ENCODE measurements at regions not wholly inside any gene's neighbourhood (a gene's known extent, or its start where the extent isn't known, plus 50 kb on each side); places are given as distances from the start of the nearest gene placed in this dataset.
"Not testable (repeated sequence)": the region's sequence is repeated elsewhere in the genome, so short reads cannot be mapped to it uniquely, and the experiment has no call there.

DNA sequence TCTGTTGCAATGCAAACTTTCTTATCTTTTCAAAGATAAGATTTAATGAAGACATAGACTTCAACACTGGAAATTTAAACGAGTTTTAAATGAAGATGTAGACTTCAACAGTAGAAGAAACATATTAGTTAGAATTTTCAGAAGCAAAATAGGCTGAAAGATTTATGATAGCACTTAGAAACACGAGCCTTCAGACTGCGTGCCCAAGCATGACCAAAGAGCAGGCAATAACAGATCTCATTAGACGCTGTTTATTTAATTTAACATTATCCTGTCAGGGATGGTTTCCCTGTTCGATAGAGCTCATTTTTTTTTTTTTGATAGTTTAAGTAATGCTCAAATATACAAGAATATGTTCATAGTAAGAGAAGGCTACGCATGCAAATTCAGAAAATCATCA lies 604.7 kb upstream of the SOX9 start:
- no peak for DNase-seq

DNA sequence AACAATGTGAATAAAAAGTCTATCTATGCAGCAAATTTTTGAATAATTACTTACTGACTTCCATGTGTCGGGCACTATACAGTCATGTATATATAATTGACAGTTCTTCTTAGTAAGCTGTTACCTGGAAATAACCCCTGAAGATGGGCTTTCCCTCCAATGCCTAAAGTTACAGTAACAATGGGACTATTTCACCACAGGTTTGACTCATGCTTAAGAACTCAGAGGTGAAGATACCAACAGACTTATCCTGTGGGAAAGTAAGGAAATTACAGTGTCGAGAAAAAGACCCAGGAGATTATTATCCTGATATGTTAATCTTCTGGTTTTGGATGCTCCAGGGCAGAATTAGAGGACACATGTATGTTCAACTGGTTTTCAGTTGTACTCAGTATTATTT lies 601.5 kb upstream of the SOX9 start:
- DNase-seq: no peak

DNA sequence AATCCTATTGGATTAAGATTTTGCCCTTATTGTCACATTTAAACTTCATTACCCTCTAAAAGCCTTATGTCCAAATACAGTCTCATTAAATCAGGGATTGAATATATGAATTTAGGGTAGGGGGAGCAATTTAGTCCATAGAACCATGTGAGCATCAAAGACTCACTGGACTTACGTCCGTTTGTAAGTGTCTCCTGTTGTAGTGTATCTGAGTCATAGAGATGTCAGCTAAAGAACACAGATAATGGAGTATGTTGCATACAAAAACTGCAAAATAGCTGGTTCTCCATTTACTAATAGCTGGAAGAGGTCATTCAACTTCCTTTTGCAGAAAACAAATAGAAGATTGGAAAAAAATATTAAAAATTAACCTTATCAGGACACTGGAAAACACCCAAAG lies 599.1 kb upstream of the SOX9 start:
- DNase-seq: no peak

- DNase-seq: no peak
Measured at GRCh38 chr17:71522383-71522782, 598.4 kb upstream of the SOX9 start.

DNA sequence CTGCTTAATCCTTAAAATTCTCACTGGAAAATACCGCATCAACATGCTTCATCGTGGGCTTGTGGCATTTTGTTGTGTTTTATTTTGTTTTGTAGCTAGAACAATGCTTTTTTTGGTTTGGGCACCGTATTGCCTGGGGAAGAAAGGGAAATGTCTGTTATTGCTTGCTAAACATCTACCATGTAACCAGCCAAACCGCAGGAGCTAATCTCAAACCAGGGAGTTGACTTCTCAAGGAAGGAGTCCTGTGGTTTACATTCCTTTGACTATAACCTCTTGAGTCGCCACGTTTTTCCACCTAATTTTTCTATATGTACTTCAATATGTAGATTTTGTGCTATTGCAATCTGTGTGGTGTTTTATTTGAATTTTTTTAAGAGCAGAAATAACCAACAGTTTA lies 593.5 kb upstream of the SOX9 start:
- DNase-seq: no peak

- DNase-seq: no peak
Measured at GRCh38 chr17:71528210-71528609, 592.6 kb upstream of the SOX9 start.

DNA sequence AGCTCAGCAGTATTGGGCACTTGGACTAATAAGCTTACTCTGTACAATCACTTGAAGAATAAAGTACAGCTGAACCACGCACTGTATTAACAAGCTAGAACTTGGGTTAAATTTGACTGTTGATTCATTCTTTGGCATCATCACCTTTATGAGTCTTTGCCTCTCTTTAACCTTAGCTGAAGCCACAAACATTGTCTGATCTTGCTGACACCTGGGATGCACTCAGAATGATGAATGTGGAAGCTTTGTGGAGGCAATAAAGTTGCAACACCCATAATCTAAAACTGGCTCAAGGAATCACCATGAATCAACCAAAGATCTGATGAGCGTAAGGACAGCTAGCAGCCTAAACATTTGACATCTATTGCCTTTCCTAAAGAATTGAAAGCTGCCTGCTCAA lies 590.6 kb upstream of the SOX9 start:
- DNase-seq: no peak

DNA sequence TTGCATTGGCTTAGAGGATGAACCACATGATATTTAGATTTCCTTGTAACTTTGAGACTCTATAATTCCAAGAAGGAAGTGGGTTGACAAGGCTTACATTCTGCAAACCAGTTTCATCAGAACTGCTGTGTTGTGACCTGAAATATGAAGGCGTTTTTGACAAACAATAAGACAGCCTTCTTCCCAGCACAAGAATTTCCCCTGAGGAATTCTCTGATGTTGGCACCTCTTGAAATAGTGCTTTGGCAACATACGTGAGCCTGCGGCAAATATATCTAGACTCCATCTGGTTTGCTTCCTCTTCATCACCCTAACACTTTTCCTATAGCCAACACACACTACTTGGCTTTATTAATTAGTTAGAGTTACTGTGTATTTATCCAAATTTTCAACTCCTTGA lies 585.5 kb upstream of the SOX9 start:
- DNase-seq: no peak

- DNase-seq: no peak
Measured at GRCh38 chr17:71546419-71546818, 574.4 kb upstream of the SOX9 start.

DNA sequence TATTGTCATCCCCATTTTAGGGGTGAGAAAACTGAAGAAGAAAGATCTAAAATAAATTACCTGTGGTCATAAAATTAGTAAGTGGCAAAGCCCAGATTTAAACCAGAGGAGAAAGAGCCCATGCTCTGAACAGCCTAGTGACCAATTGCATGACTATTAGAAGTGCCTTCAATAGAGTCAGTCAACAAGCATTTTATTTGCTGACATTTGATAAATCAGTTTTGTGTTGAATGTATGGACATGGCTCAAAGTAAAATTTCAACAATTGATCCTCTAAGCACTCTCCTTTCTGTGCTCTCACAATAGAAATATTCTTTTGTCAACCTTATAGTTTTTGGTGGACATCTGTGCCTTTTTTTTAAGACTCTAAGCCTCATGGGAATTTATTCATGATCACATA lies 572.9 kb upstream of the SOX9 start:
- no peak for DNase-seq

GRCh38 chr17:71548540-71549190 lies 572.2 kb upstream of the SOX9 start:
- no peak for DNase-seq

DNA sequence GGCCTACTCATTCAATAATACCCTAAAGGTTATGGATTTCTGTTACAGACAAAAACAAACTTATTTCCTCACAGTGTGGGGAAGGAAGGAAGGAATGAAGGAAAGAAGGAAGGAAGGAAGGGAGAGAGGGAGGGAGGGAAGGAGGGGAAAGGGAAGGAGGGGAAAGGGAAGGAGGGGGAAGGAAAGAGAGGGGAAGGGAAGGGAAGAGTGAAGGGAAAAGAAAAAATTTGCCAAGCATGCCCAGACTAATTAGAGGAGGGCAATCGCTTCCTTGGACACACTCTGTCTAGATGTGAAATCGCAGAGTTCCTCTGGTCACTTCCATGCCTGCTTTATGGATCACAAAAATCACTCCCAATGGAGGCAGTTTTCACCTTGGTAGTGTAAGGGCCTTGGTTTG lies 570.1 kb upstream of the SOX9 start:
- no peak for DNase-seq

DNA sequence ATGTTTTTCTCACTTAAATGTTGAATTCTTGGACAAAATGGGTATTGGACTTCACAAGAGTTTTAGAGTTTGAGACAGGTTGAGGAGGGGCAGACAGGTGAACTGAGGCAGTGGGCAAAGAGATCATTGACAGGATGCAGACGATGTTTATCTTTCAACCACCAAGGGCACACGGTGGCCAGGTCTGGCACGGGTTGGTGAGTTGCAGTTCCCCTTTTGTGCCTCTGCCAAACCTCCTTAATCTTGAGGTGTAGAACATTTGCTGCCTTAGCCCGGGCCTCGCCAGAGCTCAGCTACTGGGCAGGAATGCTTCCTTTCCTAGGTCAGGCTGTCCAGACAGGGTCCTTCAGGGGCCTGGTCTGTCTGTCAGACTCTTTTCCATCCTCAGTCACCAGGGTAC lies 567.4 kb upstream of the SOX9 start:
- DNase-seq: no peak

- DNase-seq: no peak
Measured at GRCh38 chr17:71558901-71559300, 561.9 kb upstream of the SOX9 start.

DNA sequence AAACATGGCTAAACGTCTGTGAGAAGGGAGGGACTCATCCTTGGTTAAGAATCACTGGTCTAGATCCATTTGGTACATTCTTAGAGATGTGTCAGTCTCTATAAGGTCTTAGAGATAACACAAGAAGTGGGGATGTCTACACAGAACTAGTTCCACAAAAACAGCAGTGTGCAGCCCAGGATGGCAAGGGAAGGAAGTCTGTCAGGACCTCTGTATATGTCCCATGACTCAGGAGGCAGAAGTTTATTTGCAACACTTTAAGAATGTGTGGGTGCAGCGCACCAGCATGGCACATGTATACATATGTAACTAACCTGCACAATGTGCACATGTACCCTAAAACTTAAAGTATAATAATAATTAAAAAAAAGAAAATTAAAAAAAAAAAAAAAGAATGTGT lies 548.5 kb upstream of the SOX9 start:
- DNase-seq: no peak

DNA sequence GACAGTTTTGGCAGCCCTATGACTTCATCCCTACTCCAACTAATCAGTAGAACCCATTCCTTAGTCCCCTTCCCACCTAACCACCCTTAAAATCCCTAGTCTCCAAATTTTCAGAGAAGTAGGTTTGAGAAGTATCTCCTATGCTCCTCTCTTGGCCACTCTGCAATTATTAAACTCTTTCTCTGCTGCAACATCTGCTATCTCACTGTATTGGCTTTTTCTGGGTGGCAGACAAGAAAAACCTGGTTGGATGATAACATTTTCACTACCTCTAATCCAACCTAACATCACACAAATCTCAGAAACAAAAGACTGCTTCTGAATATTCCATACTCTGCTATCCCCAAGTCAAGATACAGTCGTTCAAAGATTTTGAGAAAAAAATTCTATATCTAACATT lies 542.4 kb upstream of the SOX9 start:
- DNase-seq: no peak

GRCh38 chr17:71580220-71580619 lies 540.6 kb upstream of the SOX9 start:
- no peak for DNase-seq

DNA sequence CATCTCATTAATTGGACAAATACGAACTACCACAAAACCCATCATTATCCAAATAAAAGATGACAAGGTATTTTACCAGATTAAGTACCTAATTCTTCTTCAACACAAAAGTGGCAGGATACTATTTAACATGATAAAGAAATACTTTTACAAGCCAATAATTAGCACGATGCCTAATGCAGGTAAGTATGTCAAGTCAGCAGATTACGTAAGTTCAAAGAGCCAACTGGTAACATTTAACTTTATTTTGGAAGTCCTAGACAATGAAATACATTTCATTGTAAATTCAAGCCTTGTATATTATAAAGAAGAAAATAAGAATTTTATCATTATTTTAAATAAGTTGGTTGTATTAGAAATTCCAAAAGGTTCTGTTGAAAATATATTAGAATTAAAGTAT lies 535.3 kb upstream of the SOX9 start:
- no peak for DNase-seq

DNA sequence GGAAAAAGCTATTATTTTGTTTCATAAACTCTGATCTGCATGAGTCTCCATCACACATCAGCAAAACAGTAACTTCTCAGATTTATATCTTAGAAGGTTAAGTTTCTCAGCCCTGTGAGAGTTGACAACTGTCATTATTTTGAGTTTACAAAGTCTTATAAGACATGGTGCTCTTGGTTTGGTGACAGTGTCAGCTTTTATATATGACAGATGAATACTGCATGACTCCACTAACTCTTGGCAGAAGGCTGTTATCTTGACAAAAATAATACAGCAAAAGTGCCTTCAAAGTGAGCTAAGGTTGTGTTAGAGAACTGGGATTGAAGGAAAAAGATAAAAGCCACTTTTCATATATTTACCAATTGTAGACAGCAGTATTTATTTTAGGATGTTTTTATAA lies 528.4 kb upstream of the SOX9 start:
- no peak for DNase-seq

- DNase-seq: no peak
Measured at GRCh38 chr17:71593078-71593477, 527.7 kb upstream of the SOX9 start.

DNA sequence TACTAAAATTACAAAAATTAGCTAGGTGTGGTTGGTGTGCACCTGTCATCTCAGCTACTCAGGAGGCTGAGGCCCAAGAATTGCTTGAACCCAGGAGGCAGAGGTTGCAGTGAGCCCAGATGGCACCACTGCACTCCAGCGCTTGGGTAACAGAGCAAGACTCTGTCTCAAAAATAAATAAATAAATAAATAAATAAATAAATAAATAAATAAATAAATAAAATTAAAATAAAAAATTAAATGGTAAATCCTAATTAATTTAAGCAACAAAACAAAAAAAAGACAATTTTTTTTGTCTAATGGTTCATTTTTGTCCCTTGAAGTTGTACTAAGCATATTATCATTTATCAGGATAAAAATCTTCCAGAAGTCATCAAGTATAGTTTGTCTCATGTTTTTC lies 521.2 kb upstream of the SOX9 start:
- DNase-seq: not testable (repeated sequence)

DNA sequence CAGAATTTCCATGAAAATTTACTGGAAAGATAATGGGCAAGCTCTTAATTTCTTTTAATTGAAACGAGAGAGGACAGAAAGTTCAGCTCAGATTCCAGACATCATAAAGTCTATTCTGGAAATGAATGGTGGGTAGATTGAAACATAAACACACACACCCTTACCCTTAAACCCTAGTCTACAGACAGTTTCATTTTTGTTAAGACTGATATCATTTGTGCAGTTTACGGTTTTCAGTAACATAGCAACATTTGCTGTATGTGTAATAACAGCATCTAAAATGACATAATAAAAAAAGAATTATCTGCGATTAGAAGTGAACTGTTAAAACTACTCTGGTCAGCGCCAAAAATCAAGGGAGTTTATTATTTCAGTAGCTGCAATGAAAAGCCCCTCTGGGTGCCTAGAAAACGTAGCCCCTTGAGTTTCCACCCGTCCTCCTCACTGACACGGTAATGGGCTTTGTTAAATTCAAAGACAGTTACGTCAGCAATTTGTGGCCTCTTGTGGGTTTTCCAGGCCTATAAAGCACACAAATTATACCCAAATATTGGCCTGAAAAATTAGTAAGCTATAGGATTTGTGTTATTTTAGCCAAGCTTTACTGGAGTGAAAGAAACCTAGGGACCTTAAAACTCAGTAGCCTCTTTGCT lies 520.6 kb upstream of the SOX9 start:
- no peak for DNase-seq

DNA sequence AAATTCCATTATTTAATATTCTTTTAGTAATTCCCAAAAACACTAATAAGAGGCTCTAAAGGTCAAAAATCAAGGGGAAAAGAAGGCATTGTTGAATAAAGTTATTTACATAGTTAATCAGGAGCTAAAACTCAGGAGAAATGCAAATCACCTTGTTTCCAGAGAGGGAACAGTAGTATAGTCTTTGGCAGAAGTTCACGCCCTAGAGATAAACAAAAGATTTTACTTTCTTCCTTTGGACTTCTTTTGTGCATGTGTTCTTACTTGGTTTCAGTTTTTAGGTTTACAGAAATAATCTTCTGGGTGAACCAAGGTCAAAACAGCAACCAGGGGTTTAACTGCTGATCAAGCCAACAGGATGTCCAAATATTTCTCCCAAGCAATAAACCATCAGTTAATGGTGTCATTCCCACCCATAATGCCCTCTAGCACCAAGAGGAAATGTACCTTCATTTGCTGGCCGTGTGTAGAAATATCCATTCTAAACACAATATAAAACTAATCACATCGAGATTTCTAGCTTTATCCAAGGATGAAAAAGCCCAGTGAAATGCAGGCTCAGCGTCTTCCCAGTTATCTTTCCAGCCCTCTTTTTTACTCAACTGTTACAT lies 518.8 kb upstream of the SOX9 start:
- DNase-seq: no peak

GRCh38 chr17:71613996-71614395 lies 506.8 kb upstream of the SOX9 start:
- no peak for DNase-seq

- no peak for DNase-seq
Measured at GRCh38 chr17:71615820-71616219, 505.0 kb upstream of the SOX9 start.

All from CD4-positive, alpha-beta T cell treated with Interleukin-4 for 1 hour (primary cell).